ENCODE measurements at regions not wholly inside any gene's neighbourhood (a gene's known extent, or its start where the extent isn't known, plus 50 kb on each side); places are given as distances from the start of the nearest gene placed in this dataset.

DNA sequence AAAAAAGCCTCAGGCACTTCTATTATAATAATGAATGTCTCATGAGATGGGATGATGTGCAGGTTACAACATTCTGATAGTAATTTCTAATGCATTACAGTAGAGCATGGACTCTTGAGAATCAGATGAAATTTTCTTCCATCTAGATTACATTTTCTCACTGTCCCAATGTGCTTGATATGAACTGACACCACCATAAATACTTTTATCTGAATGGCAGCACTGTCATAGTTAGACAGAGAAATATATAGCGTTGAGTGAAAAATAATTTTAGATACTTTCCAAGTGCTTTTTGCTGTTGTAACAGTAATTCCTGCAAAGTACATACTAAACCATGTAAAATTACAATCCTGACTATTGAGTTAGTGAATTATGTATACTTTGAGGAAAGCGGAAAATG, 630.1 kb downstream of the BRINP3 start:
- TF ChIP-seq POLR2AphosphoS5 (IDR thresholded peaks at IDR 0.05) (no peak), POLR2A (IDR thresholded peaks at IDR 0.05) (no peak), CTCF (IDR thresholded peaks at IDR 0.05 in 8 of 11, conservative IDR thresholded peaks at IDR 0.05 in 3 of 11) (no peak)
- Histone ChIP-seq H3K9me3 (peaks cover 0 to 5% (median 0%) of the 10 kb centered on the region in 8 donors), H3K27me3 (replicated peaks in 1 of 7) (no peaks in the 10 kb centered on the region), H3K4me1 (no peaks in the 10 kb centered on the region), H3K27ac (no peak overlapping the region), H3K36me3 (no peaks in the 10 kb centered on the region), H3K4me3 (no peak overlapping the region)
- intact Hi-C loops (cut with DNase I; ENCODE audit: low total_unique reads): no loop called here
- DNase-seq: no peak
- WGBS, 5 donors: 87 to 95% (median 89%) methylated on average over 2 of the region's 2 CpGs

GRCh38 chr1:189851806-189852367, 625.8 kb downstream of the BRINP3 start:
- Histone ChIP-seq H3K27me3 (replicated peaks in 1 of 7) (no peaks in the 10 kb centered on the region), H3K4me1 (no peaks in the 10 kb centered on the region), H3K4me3 (no peak overlapping the region), H3K36me3 (no peaks in the 10 kb centered on the region), H3K9me3 (peaks cover 0 to 19% (median 10%) of the 10 kb centered on the region in 8 donors), H3K27ac (no peak overlapping the region)
- DNase-seq: no peak
- TF ChIP-seq CTCF (IDR thresholded peaks at IDR 0.05 in 8 of 11, conservative IDR thresholded peaks at IDR 0.05 in 3 of 11): no peak
- TF ChIP-seq POLR2AphosphoS5 (IDR thresholded peaks at IDR 0.05): no peak
- 58 to 66% (median 61%) methylated on average over 3 of the region's 3 CpGs for WGBS, 5 donors
- intact Hi-C loops (cut with DNase I; ENCODE audit: low total_unique reads): no loop called here

DNA sequence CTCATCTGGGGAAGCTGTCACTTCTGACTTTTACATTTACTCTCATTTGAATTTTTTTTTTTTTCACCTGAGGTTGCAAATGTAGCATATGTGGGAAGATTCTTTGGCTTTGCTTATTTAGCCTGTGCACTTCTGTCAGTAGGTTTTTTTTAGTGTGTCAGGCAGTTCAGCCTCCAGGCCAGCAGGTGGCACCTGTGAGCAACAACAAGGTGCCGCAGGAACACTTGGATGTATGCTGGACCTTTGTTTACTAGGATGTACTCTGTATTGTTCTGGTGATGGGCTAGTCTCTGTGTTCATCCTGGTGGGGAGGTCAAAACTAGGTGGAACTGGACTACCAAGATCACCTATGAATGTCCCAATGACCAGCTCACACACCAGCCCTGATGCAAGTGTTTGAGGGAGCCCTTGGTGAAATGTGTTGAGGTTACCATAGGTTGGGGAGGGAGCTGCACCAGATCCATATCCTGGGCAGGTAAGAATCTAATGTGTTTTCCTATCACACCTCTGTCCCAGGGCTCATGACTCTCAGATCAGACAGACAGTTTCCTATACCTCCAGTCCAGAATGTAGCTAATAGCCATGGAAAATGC, 618.2 kb downstream of the BRINP3 start:
- H3K4me3 ChIP-seq: no peak overlapping the region
- no peaks in the 10 kb centered on the region for H3K27me3 ChIP-seq (replicated peaks in 1 of 7)
- no peaks in the 10 kb centered on the region for H3K4me1 ChIP-seq
- H3K36me3 ChIP-seq: no peaks in the 10 kb centered on the region
- H3K27ac ChIP-seq: no peak overlapping the region
- 75 to 100% (median 92%) methylated on average over 1 of the region's 1 CpG for WGBS, 5 donors
- TF ChIP-seq POLR2A (IDR thresholded peaks at IDR 0.05) (no peak), CTCF (IDR thresholded peaks at IDR 0.05 in 8 of 11, conservative IDR thresholded peaks at IDR 0.05 in 3 of 11) (peak in 4 of 11 experiments; percentile 24 to 36 (median 30))
- DNase-seq: no peak
- intact Hi-C loops (cut with DNase I; ENCODE audit: low total_unique reads): no loop called here
- H3K9me3 ChIP-seq: peaks cover 0 to 52% (median 19%) of the 10 kb centered on the region in 8 donors

GRCh38 chr1:189866606-189867005, 611.1 kb downstream of the BRINP3 start:
- TF ChIP-seq POLR2AphosphoS5 (IDR thresholded peaks at IDR 0.05): no peak
- no peak for TF ChIP-seq CTCF (IDR thresholded peaks at IDR 0.05 in 8 of 11, conservative IDR thresholded peaks at IDR 0.05 in 3 of 11)
- no peak for TF ChIP-seq POLR2A (IDR thresholded peaks at IDR 0.05)
- peaks cover 0 to 5% (median 0%) of the 10 kb centered on the region in 8 donors for H3K9me3 ChIP-seq
- no peaks in the 10 kb centered on the region for H3K36me3 ChIP-seq
- intact Hi-C loops (cut with DNase I; ENCODE audit: low total_unique reads): loop anchor here (10.0 kb wide), 1 partner anchor 1062 kb away; no protein-coding TSS in a partner anchor
- no peak overlapping the region for H3K4me3 ChIP-seq
- no peak for DNase-seq
- WGBS, 5 donors: 85 to 97% (median 92%) methylated on average over 1 of the region's 1 CpG
- H3K27me3 ChIP-seq (replicated peaks in 1 of 7): no peaks in the 10 kb centered on the region
- no peak overlapping the region for H3K27ac ChIP-seq
- no peaks in the 10 kb centered on the region for H3K4me1 ChIP-seq
